VCaP (cell line): ENCODE measurements at regions not wholly inside any gene's neighbourhood (a gene's known extent, or its start where the extent isn't known, plus 50 kb on each side); places are given as distances from the start of the nearest gene placed in this dataset.

Source experiments
- H3K27ac ChIP-seq: fragments of 450-650 bp; 2 replicates; pipeline ENCODE4 v1.5.1; 2017
- TF ChIP-seq, protein P1 (sequence below): fragments of 450-650 bp; conservative IDR thresholded peaks from 2 replicates; pipeline ENCODE4 v1.5.1; 2017; ENCODE audit warnings: mild to moderate bottlenecking, moderate library complexity

DNA sequence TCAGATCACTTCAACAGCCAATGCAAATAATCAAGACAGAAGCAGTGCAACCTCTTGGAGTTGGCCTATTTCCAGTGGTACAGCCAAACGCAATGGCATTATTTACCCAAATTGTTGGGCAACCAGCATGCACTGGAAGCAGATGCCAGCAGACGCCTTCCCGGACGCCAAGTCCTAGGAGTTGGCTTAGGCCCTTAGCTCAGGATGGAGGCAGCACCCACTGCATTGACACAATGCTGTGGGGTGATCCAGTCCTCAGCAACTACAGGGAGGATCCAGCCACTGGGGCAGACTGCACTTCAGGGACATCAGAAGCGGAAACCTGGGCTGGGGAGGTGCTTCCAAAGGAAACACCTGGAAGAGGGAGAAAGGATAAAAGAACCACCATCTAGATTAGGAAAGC, 290.4 kb downstream of the FAM43A start:
- peak overlapping the region; percentile 74 for H3K27ac ChIP-seq

DNA sequence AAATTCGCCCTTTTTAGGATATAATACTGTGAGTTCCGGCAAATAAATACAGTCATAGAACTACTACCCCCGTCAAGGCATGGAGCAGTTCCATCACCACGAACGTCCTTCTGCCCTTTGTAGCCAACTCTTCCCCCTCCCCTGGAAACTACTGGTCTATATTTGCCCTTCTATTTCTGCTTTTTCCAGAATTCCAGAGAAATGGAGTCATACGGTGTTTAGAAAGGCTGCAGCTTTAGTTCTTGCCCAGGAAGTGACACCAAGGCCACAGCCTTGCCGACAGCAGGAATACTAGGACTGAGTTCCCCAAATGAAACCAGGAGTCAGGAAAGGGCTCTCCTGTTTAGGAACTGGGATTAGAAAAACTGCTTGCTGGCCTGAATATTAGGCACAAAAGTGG, 291.2 kb downstream of the FAM43A start:
- H3K27ac ChIP-seq, result peak overlapping the region; percentile 74; the same call in 1 of the 2 replicates

More for the DNA sequence above, 290.4 kb downstream of the FAM43A start:
- TF ChIP-seq, protein P1, sequence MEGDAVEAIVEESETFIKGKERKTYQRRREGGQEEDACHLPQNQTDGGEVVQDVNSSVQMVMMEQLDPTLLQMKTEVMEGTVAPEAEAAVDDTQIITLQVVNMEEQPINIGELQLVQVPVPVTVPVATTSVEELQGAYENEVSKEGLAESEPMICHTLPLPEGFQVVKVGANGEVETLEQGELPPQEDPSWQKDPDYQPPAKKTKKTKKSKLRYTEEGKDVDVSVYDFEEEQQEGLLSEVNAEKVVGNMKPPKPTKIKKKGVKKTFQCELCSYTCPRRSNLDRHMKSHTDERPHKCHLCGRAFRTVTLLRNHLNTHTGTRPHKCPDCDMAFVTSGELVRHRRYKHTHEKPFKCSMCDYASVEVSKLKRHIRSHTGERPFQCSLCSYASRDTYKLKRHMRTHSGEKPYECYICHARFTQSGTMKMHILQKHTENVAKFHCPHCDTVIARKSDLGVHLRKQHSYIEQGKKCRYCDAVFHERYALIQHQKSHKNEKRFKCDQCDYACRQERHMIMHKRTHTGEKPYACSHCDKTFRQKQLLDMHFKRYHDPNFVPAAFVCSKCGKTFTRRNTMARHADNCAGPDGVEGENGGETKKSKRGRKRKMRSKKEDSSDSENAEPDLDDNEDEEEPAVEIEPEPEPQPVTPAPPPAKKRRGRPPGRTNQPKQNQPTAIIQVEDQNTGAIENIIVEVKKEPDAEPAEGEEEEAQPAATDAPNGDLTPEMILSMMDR, result no peak

DNA sequence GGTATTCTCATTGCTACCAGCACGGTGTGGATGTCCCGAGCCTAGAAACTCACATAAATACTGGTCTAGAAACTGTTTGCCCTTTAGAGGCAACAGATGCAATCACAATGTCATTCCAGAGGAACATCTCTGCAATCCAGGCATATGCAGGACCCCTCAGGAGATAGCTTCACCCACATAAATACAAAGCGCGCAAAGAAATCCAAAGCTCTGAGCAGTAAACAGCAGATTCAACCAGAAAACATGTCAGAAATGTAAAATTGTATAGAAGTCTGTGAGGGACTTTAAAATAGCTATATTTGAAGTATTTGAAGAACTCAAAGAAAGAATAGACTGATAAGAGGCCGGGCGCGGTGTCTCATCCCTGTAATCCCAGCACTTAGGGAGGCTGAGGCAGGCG, 291.7 kb downstream of the FAM43A start:
- H3K27ac ChIP-seq, result no peak overlapping the region
- TF ChIP-seq, protein P1, result no peak

More for the DNA sequence above, 291.2 kb downstream of the FAM43A start:
- TF ChIP-seq, protein P1, result no peak

DNA sequence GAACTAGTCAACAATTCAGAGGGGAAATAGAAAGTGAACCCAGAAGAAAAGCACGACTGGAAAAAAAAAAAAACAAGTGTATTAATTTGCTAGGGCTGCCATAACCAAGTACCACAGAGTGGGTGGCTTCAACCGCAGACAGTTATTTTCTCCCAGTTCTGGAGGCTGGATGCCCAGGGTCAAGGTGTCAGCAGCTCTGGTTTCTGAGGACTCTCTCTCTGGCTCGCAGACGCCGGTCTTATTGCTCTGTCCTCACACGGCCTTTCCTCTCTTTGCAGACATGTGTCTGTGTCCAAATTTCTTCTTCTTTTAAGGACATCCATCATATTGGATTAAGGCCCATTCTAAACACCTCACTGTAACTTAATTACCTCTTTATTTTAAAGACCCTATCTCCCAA, 291.8 kb downstream of the XXYLT1 start:
- TF ChIP-seq, protein P1, result no peak
- no peak overlapping the region for H3K27ac ChIP-seq

DNA sequence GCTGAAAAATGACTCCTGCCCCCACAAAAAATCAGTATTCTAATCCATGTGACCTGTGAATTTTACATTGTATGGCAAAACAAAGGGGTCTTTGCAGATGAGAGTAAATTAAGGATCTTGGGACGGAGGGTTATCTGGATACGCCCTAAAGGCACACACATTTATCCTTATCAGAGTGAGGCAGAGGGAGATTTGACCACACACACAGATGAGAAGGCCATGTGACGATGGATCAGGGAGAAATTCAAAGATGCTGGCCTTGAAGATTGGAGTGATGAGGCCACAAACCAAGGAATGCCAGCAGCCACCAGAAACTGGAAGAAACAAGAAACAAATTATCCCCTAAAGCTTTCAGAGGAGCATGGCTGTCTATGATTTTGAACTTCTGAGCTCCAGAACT, 288.5 kb downstream of the XXYLT1 start:
- H3K27ac ChIP-seq, result no peak overlapping the region
- TF ChIP-seq, protein P1, result no peak

DNA sequence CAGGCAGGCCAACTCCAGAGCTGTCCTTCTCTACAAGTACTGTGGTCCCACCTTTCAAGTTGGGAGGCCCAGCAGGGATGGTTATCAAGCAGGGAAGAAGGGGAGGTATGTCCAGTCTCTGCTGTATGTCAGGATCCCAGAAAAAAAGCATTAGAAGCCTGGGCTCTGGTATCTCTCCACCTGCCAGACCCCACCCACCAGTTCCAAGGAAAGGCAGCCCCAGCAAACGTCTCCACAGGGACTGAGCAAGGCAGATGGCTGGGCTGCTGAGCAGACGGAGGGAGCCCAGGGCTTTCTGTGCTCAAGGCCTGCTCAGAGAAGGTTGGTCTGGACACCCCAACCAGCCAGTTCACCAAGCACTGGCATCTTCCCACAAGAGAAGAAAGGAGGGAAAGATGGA, 287.8 kb downstream of the XXYLT1 start:
- TF ChIP-seq, protein P1, result no peak
- no peak overlapping the region for H3K27ac ChIP-seq

DNA sequence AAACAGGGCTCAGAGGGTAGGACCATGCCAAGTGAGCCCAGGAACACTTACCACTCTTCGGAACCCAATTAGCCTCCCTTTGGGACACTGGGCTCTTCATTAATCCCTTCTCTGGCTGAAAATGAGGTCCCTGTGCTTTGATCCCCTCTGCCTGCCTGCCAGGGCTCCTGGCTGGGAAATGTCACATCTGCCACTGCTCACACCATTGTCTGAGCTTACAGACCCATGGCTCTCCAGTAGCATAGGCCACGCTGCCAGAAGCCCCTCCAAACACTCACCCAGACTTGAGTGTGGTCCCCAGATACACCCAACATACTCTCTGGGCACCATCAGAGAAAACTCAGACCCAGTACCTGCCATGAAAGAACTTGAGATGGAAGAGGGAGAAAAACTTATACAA, 287.3 kb downstream of the XXYLT1 start:
- TF ChIP-seq, protein P1, result no peak
- H3K27ac ChIP-seq, result no peak overlapping the region
